ENCODE measurements at regions not wholly inside any gene's neighbourhood (a gene's known extent, or its start where the extent isn't known, plus 50 kb on each side); places are given as distances from the start of the nearest gene placed in this dataset.

GRCh38 chr5:147966326-147966725 is 60.0 kb upstream of the C5orf46 start:
- no peaks in the 10 kb centered on the region for H3K9me3 ChIP-seq (ENCODE audit: control extremely low read depth in 1 of 5, control insufficient read depth in 4 of 5, insufficient read depth in 2 of 5, low read depth in 1 of 5, low read length in 4 of 5)
- WGBS (ENCODE audit: insufficient coverage) = 67% methylated on average over 2 of the region's 2 CpGs
- ChIA-PET POLR2A (no interaction called here), CTCF (interaction anchor here (0.6 kb wide), 1 partner anchor 156 kb away, joined by 3 read pairs; no protein-coding TSS in a partner anchor)
- no peaks in the 10 kb centered on the region for H3K27me3 ChIP-seq (replicated peaks in 2 of 5; ENCODE audit: control insufficient read depth in 4 of 5, insufficient read depth in 5 of 5, low read length in 4 of 5)
- no peaks in the 10 kb centered on the region for H3K36me3 ChIP-seq (ENCODE audit: control insufficient read depth in 4 of 4, insufficient read depth in 4 of 4, low read length in 3 of 4)
- peaks cover 0 to 9% (median 3%) of the 10 kb centered on the region in 4 experiments for H3K4me1 ChIP-seq (ENCODE audit: control extremely low read depth in 1 of 4, control insufficient read depth in 4 of 4, insufficient read depth in 4 of 4, low read length in 3 of 4)
- H3K27ac ChIP-seq (ENCODE audit: insufficient read depth in 1 of 2, low read depth in 1 of 2, low read length in 2 of 2, poor library complexity in 1 of 2, severe bottlenecking in 2 of 2) = no peak overlapping the region
- H3K4me3 ChIP-seq (ENCODE audit: control insufficient read depth in 1 of 7, extremely low read depth in 1 of 7, insufficient read depth in 4 of 7, low read depth in 2 of 7, low read length in 6 of 7) = no peak overlapping the region
- DNase-seq = no peak

- Histone ChIP-seq H3K36me3 (ENCODE audit: control insufficient read depth in 4 of 4, insufficient read depth in 4 of 4, low read length in 3 of 4) (no peaks in the 10 kb centered on the region), H3K9me3 (ENCODE audit: control extremely low read depth in 1 of 5, control insufficient read depth in 4 of 5, insufficient read depth in 2 of 5, low read depth in 1 of 5, low read length in 4 of 5) (no peaks in the 10 kb centered on the region), H3K4me3 (ENCODE audit: control insufficient read depth in 1 of 7, extremely low read depth in 1 of 7, insufficient read depth in 4 of 7, low read depth in 2 of 7, low read length in 6 of 7) (no peak overlapping the region), H3K27ac (ENCODE audit: insufficient read depth in 1 of 2, low read depth in 1 of 2, low read length in 2 of 2, poor library complexity in 1 of 2, severe bottlenecking in 2 of 2) (no peak overlapping the region), H3K4me1 (ENCODE audit: control extremely low read depth in 1 of 4, control insufficient read depth in 4 of 4, insufficient read depth in 4 of 4, low read length in 3 of 4) (peaks cover 0 to 9% (median 3%) of the 10 kb centered on the region in 4 experiments), H3K27me3 (replicated peaks in 2 of 5; ENCODE audit: control insufficient read depth in 4 of 5, insufficient read depth in 5 of 5, low read length in 4 of 5) (no peaks in the 10 kb centered on the region)
- POLR2A ChIA-PET = no interaction called here
- DNase-seq = no peak
- CTCF ChIA-PET = no interaction called here
These were observed 59.4 kb upstream of the C5orf46 start for GRCh38 chr5:147965715-147966114.

DNA sequence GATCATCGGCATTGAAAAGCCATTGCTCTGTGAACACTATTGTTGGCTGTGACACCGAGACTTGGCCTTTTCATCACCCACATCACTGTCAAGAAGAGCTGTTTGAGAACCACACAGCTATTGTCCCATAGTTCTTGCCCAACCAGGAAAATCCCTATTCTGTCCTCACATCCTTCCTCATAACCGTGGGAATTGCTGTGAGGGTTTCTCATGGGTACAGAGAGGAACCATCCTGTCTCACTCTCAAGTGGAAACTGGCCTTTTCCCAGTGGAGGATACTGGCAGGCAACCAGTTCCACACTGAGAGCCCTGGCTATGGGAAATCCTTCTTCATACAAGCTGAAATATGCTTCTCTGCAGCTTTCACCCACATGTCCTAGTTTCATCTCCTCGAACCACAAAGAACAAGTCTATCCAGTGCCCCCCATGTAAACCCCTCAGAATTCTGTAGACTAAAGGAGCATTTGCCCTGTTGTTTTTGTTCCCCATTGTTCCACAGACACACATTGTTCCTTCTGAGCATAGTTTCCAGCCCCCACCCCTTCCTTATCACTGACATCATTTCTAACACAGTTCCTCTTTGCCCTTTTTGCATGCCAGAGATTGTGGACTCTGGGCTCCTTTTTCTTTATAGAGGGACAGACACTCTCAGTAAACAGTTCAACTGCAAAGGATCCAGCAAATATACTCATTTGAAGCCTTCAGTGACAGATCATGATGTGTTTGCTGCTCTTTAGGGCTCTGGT is 57.8 kb upstream of the C5orf46 start:
- peak; percentile 22 to 75 (median 60) for DNase-seq
- Histone ChIP-seq H3K27ac (ENCODE audit: insufficient read depth in 1 of 2, low read depth in 1 of 2, low read length in 2 of 2, poor library complexity in 1 of 2, severe bottlenecking in 2 of 2) (no peak overlapping the region), H3K36me3 (ENCODE audit: control insufficient read depth in 4 of 4, insufficient read depth in 4 of 4, low read length in 3 of 4) (no peaks in the 10 kb centered on the region), H3K4me1 (ENCODE audit: control extremely low read depth in 1 of 4, control insufficient read depth in 4 of 4, insufficient read depth in 4 of 4, low read length in 3 of 4) (peaks cover 0 to 9% (median 3%) of the 10 kb centered on the region in 4 experiments), H3K27me3 (replicated peaks in 2 of 5; ENCODE audit: control insufficient read depth in 4 of 5, insufficient read depth in 5 of 5, low read length in 4 of 5) (no peaks in the 10 kb centered on the region), H3K4me3 (ENCODE audit: control insufficient read depth in 1 of 7, extremely low read depth in 1 of 7, insufficient read depth in 4 of 7, low read depth in 2 of 7, low read length in 6 of 7) (no peak overlapping the region), H3K9me3 (ENCODE audit: control extremely low read depth in 1 of 5, control insufficient read depth in 4 of 5, insufficient read depth in 2 of 5, low read depth in 1 of 5, low read length in 4 of 5) (no peaks in the 10 kb centered on the region)
- CTCF ChIA-PET = interaction anchor here (1.4 kb wide), 1 partner anchor 29 kb away, joined by 4 read pairs; no protein-coding TSS in a partner anchor
- POLR2A ChIA-PET = no interaction called here
- WGBS (ENCODE audit: insufficient coverage) = 50% methylated on average over 2 of the region's 4 CpGs

DNA sequence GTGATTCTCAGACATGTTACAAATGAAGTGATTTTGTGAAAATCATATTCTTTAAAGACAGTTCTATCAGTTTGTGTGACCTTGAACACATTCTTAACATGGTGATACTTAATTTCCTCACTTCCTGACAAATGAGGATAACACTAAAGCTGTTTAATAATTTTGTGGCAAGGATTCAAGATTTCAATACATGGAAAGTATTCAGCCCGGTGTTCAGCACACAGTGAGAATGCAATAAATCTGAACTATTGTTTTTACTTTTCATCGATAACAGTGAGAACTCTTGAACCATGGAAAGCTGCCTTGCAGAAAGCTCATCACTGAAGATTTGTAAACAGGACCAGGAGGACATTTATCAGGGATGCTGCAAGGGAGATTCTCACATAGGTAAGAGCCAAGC is 57.1 kb upstream of the C5orf46 start:
- H3K27ac ChIP-seq (ENCODE audit: insufficient read depth in 1 of 2, low read depth in 1 of 2, low read length in 2 of 2, poor library complexity in 1 of 2, severe bottlenecking in 2 of 2) = no peak overlapping the region
- H3K4me3 ChIP-seq (ENCODE audit: control insufficient read depth in 1 of 7, extremely low read depth in 1 of 7, insufficient read depth in 4 of 7, low read depth in 2 of 7, low read length in 6 of 7) = no peak overlapping the region
- ChIA-PET CTCF (interaction anchor here (1.4 kb wide), 1 partner anchor 28 kb away, joined by 4 read pairs; no protein-coding TSS in a partner anchor), POLR2A (no interaction called here)
- peaks cover 0 to 9% (median 3%) of the 10 kb centered on the region in 4 experiments for H3K4me1 ChIP-seq (ENCODE audit: control extremely low read depth in 1 of 4, control insufficient read depth in 4 of 4, insufficient read depth in 4 of 4, low read length in 3 of 4)
- no peaks in the 10 kb centered on the region for H3K27me3 ChIP-seq (replicated peaks in 2 of 5; ENCODE audit: control insufficient read depth in 4 of 5, insufficient read depth in 5 of 5, low read length in 4 of 5)
- 95% methylated on average over 2 of the region's 2 CpGs for WGBS (ENCODE audit: insufficient coverage)
- no peaks in the 10 kb centered on the region for H3K36me3 ChIP-seq (ENCODE audit: control insufficient read depth in 4 of 4, insufficient read depth in 4 of 4, low read length in 3 of 4)
- no peaks in the 10 kb centered on the region for H3K9me3 ChIP-seq (ENCODE audit: control extremely low read depth in 1 of 5, control insufficient read depth in 4 of 5, insufficient read depth in 2 of 5, low read depth in 1 of 5, low read length in 4 of 5)
- no peak for DNase-seq

- Histone ChIP-seq H3K36me3 (ENCODE audit: control insufficient read depth in 4 of 4, insufficient read depth in 4 of 4, low read length in 3 of 4) (no peaks in the 10 kb centered on the region), H3K9me3 (ENCODE audit: control extremely low read depth in 1 of 5, control insufficient read depth in 4 of 5, insufficient read depth in 2 of 5, low read depth in 1 of 5, low read length in 4 of 5) (no peaks in the 10 kb centered on the region), H3K4me1 (ENCODE audit: control extremely low read depth in 1 of 4, control insufficient read depth in 4 of 4, insufficient read depth in 4 of 4, low read length in 3 of 4) (peaks cover 0 to 9% (median 3%) of the 10 kb centered on the region in 4 experiments), H3K27me3 (replicated peaks in 2 of 5; ENCODE audit: control insufficient read depth in 4 of 5, insufficient read depth in 5 of 5, low read length in 4 of 5) (no peaks in the 10 kb centered on the region), H3K4me3 (ENCODE audit: control insufficient read depth in 1 of 7, extremely low read depth in 1 of 7, insufficient read depth in 4 of 7, low read depth in 2 of 7, low read length in 6 of 7) (no peak overlapping the region), H3K27ac (ENCODE audit: insufficient read depth in 1 of 2, low read depth in 1 of 2, low read length in 2 of 2, poor library complexity in 1 of 2, severe bottlenecking in 2 of 2) (no peak overlapping the region)
- no peak for DNase-seq
- ChIA-PET POLR2A (no interaction called here), CTCF (no interaction called here)
- WGBS (ENCODE audit: insufficient coverage) = no CpG with 5 or more reads among the region's 2 CpGs
These were observed 54.9 kb upstream of the C5orf46 start for GRCh38 chr5:147961208-147961749.

GRCh38 chr5:147957901-147958300 is 51.6 kb upstream of the C5orf46 start:
- ChIA-PET CTCF (interaction anchor here (0.6 to 1.3 kb wide), 3 partner anchors 8 to 418 kb away, joined by 3 read pairs; no protein-coding TSS in a partner anchor), POLR2A (no interaction called here)
- no peaks in the 10 kb centered on the region for H3K9me3 ChIP-seq (ENCODE audit: control extremely low read depth in 1 of 5, control insufficient read depth in 4 of 5, insufficient read depth in 2 of 5, low read depth in 1 of 5, low read length in 4 of 5)
- no peak for DNase-seq
- no CpG with 5 or more reads among the region's 6 CpGs for WGBS (ENCODE audit: insufficient coverage)
- H3K27ac ChIP-seq (ENCODE audit: insufficient read depth in 1 of 2, low read depth in 1 of 2, low read length in 2 of 2, poor library complexity in 1 of 2, severe bottlenecking in 2 of 2) = no peak overlapping the region
- H3K4me3 ChIP-seq (ENCODE audit: control insufficient read depth in 1 of 7, extremely low read depth in 1 of 7, insufficient read depth in 4 of 7, low read depth in 2 of 7, low read length in 6 of 7) = no peak overlapping the region
- H3K36me3 ChIP-seq (ENCODE audit: control insufficient read depth in 4 of 4, insufficient read depth in 4 of 4, low read length in 3 of 4) = no peaks in the 10 kb centered on the region
- H3K4me1 ChIP-seq (ENCODE audit: control extremely low read depth in 1 of 4, control insufficient read depth in 4 of 4, insufficient read depth in 4 of 4, low read length in 3 of 4) = no peaks in the 10 kb centered on the region
- no peaks in the 10 kb centered on the region for H3K27me3 ChIP-seq (replicated peaks in 2 of 5; ENCODE audit: control insufficient read depth in 4 of 5, insufficient read depth in 5 of 5, low read length in 4 of 5)

DNA sequence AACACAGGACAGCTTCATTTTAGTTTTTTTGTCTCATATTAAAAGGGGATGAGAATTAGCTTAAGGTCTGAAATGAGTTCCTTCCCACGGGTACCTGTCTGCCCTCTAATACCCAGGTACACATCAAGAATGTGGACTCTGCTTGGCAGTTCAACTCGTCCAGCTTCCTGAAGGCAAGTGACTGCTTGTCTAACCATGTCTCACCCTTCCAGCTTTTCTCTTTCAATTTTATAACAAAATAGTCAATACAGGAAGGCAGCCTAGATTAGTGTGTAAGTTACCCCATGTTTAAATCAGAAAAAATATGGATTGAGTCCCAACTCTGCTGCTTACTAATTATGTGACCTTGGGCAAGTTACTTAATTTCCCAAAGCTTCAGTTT is 50.5 kb upstream of the C5orf46 start:
- DNase-seq = no peak
- Histone ChIP-seq H3K27ac (ENCODE audit: insufficient read depth in 1 of 2, low read depth in 1 of 2, low read length in 2 of 2, poor library complexity in 1 of 2, severe bottlenecking in 2 of 2) (no peak overlapping the region), H3K9me3 (ENCODE audit: control extremely low read depth in 1 of 5, control insufficient read depth in 4 of 5, insufficient read depth in 2 of 5, low read depth in 1 of 5, low read length in 4 of 5) (no peaks in the 10 kb centered on the region), H3K36me3 (ENCODE audit: control insufficient read depth in 4 of 4, insufficient read depth in 4 of 4, low read length in 3 of 4) (no peaks in the 10 kb centered on the region), H3K4me3 (ENCODE audit: control insufficient read depth in 1 of 7, extremely low read depth in 1 of 7, insufficient read depth in 4 of 7, low read depth in 2 of 7, low read length in 6 of 7) (no peak overlapping the region), H3K4me1 (ENCODE audit: control extremely low read depth in 1 of 4, control insufficient read depth in 4 of 4, insufficient read depth in 4 of 4, low read length in 3 of 4) (no peaks in the 10 kb centered on the region), H3K27me3 (replicated peaks in 2 of 5; ENCODE audit: control insufficient read depth in 4 of 5, insufficient read depth in 5 of 5, low read length in 4 of 5) (no peaks in the 10 kb centered on the region)
- POLR2A ChIA-PET = no interaction called here
- 87% methylated on average over 2 of the region's 2 CpGs for WGBS (ENCODE audit: insufficient coverage)
- CTCF ChIA-PET = interaction anchor here (1.3 to 1.9 kb wide), 3 partner anchors 22 to 419 kb away, joined by 3 to 4 read pairs (median 4); no protein-coding TSS in a partner anchor
